ENCODE measurements at regions not wholly inside any gene's neighbourhood (a gene's known extent, or its start where the extent isn't known, plus 50 kb on each side); places are given as distances from the start of the nearest gene placed in this dataset.

DNA sequence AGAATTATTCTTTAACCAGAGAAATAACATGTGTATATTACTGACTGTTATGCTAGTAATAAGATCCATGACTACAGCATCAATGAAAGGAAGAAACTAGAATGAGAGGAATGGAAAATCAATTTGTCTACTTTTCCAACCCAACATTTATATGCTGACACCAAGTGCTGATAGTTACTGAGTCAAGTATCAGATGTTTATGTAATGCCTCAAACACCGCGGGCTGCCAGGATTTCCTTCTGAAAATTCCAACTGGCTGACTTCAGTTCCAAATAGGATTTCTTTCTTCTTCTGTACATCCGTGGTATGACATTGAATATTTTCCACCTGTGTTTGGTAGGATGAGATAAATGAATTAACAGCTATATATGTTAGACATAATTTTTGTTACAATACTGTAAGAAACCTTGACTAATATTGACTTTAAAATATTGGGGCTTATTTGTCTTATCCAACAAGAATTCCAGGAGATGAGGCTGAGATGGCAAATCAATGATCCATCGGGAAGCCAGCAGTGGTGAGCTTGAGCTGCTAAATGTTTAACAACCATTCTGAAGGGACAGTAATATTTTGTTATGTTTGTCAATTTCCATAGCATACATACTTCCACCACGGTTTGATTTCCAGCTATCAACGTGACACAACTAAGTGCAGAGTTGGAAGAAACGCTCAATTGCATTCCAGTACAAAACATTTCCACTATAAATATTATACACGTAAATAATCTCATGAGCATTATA is 435.2 kb upstream of the AUTS2 start:
- ATAC-seq (no peak), DNase-seq (no peak)
- no peaks in the 10 kb centered on the region for H3K36me3 Mint-ChIP-seq
- peaks cover 9% of the 10 kb centered on the region for H3K9me3 Mint-ChIP-seq (ENCODE audit: low read depth)
- no peak overlapping the region for H3K27ac Mint-ChIP-seq
- no peaks in the 10 kb centered on the region for H3K27me3 Mint-ChIP-seq
- CTCF ChIA-PET, result no interaction called here
- H3K4me1 Mint-ChIP-seq, result no peaks in the 10 kb centered on the region
- no peak overlapping the region for H3K4me3 Mint-ChIP-seq

DNA sequence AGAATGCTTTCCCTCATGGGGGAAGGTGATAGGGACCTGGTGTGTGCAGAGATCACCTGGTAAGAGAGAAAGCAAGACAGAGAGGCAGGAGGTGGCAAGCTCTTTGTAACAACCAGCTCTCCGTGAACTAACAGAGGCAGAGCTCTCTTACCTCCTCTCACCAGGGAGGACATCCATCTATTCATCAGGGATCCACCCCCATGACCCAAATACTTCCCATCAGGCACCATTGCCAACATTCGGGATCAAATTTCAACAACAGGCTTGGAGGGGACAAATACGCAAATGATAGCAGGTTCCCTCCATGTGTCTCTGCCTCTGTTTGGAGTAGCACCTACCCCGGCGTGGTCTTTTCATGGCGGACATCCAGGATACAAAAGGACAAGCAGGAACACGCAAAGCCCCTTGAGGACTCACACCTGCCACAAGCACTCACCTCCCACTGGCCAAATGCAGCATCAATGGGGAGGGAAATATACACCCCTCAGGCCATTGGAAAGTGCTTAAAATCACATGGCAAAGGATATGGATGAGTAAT is 431.2 kb upstream of the AUTS2 start:
- DNase-seq, result no peak
- Mint-ChIP-seq H3K27ac (no peak overlapping the region), H3K36me3 (no peaks in the 10 kb centered on the region), H3K27me3 (no peaks in the 10 kb centered on the region), H3K9me3 (ENCODE audit: low read depth) (peaks cover 9% of the 10 kb centered on the region), H3K4me3 (no peak overlapping the region), H3K4me1 (no peaks in the 10 kb centered on the region)
- CTCF ChIA-PET, result no interaction called here
- no peak for ATAC-seq

DNA sequence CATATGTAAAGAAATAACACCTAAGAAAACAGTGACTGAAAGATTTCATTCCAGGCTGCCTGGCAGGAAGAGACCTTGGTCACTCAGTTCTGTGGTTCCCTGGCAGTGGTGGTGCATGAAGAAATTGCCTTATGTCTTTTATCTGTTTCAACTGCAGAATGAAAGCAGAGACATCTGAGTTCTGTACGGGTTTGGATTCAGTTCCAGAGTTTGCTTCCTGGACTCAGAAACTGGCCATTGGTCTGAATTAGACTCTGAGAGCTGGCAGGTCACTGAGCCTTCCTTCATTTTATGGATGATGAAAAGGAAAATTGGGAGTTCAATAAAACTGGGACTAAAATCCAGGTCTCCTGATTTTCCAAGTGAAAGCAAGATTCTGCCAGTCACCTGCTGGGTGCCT is 428.9 kb upstream of the AUTS2 start:
- Mint-ChIP-seq H3K27ac (no peak overlapping the region), H3K9me3 (ENCODE audit: low read depth) (peaks cover 11% of the 10 kb centered on the region), H3K27me3 (no peaks in the 10 kb centered on the region), H3K4me3 (no peak overlapping the region), H3K36me3 (no peaks in the 10 kb centered on the region), H3K4me1 (no peaks in the 10 kb centered on the region)
- DNase-seq (no peak), ATAC-seq (no peak)
- CTCF ChIA-PET, result no interaction called here

- ATAC-seq (no peak), DNase-seq (no peak)
- Mint-ChIP-seq H3K27me3 (no peaks in the 10 kb centered on the region), H3K4me3 (no peak overlapping the region), H3K27ac (no peak overlapping the region), H3K36me3 (no peaks in the 10 kb centered on the region), H3K4me1 (no peaks in the 10 kb centered on the region), H3K9me3 (ENCODE audit: low read depth) (peaks cover 9% of the 10 kb centered on the region)
- CTCF ChIA-PET, result no interaction called here
Measured at GRCh38 chr7:69172357-69173077, 425.8 kb upstream of the AUTS2 start.

DNA sequence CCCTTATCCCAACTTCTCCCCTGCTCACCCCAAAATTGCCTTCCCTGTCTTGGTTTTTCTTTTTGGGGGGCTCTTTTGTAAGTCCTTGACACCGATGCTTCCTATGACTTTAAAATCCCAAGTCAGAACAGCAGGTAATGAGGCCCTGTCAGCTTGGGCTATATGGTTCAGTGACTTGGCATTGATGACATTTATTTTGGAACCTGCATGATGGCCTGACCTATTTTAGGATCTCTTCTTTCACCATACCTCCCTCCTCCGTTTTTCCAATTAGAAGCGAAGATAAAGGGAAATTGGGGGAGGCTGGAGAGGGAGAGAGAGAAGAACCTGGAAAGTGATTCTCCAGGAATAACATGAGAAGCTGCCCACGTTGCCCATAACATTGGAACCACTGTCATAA is 424.9 kb upstream of the AUTS2 start:
- Mint-ChIP-seq H3K27ac (no peak overlapping the region), H3K4me3 (no peak overlapping the region), H3K36me3 (no peaks in the 10 kb centered on the region), H3K9me3 (ENCODE audit: low read depth) (peaks cover 10% of the 10 kb centered on the region), H3K27me3 (no peaks in the 10 kb centered on the region), H3K4me1 (no peaks in the 10 kb centered on the region)
- DNase-seq, result no peak
- CTCF ChIA-PET, result no interaction called here
- ATAC-seq, result no peak

DNA sequence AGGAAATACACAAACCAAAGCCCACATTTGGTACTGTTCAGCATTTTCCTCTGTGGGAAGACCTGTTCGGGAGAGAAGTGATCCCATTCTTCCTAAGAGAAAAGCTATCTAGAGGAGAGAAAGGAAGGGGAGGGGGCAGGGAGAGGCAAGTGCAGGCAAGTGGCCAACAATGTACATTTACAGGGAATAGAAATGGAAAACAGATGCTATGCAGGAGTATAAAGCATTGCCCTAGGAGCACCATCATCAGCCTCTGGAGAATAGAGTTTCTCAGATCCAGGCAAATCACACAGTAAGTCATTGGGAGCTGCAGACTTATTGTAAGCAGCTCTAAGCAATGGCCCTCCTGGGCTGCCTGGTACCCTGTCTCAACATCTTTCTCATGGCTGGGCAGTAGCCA is 424.4 kb upstream of the AUTS2 start:
- Mint-ChIP-seq H3K4me1 (no peaks in the 10 kb centered on the region), H3K27me3 (no peaks in the 10 kb centered on the region), H3K36me3 (no peaks in the 10 kb centered on the region), H3K27ac (no peak overlapping the region), H3K9me3 (ENCODE audit: low read depth) (peaks cover 11% of the 10 kb centered on the region), H3K4me3 (no peak overlapping the region)
- CTCF ChIA-PET, result no interaction called here
- ATAC-seq (no peak), DNase-seq (no peak)

DNA sequence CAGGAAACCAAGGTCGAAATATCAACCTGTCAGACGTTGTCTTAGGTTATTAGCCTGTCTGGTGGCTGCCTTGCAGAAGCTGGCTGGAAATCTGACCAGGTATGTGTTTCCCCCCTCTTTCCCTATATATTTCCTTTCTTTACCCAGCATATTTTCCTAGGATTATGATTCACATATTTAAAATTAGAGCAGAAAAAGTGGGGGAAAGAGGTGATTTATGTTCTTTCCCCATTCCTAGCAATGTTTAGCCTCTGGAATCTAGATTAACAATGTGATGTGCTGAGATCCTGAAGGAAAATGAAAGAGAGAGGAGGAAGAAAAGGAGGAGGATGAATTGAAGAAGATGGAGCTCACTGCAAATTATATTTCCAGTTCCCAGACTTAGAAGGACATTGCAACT is 421.4 kb upstream of the AUTS2 start:
- ATAC-seq (no peak), DNase-seq (no peak)
- no peak overlapping the region for H3K4me3 Mint-ChIP-seq
- H3K9me3 Mint-ChIP-seq (ENCODE audit: low read depth), result peaks cover 12% of the 10 kb centered on the region
- no peak overlapping the region for H3K27ac Mint-ChIP-seq
- H3K4me1 Mint-ChIP-seq, result no peaks in the 10 kb centered on the region
- no peaks in the 10 kb centered on the region for H3K36me3 Mint-ChIP-seq
- H3K27me3 Mint-ChIP-seq, result no peaks in the 10 kb centered on the region
- CTCF ChIA-PET, result no interaction called here

- Mint-ChIP-seq H3K4me1 (no peaks in the 10 kb centered on the region), H3K36me3 (no peaks in the 10 kb centered on the region), H3K27me3 (no peaks in the 10 kb centered on the region), H3K27ac (no peak overlapping the region), H3K9me3 (ENCODE audit: low read depth) (peaks cover 12% of the 10 kb centered on the region), H3K4me3 (no peak overlapping the region)
- DNase-seq (no peak), ATAC-seq (no peak)
- CTCF ChIA-PET, result no interaction called here
Measured at GRCh38 chr7:69177461-69177861, 420.8 kb upstream of the AUTS2 start.

GRCh38 chr7:69177941-69178494 is 420.3 kb upstream of the AUTS2 start:
- H3K27me3 Mint-ChIP-seq, result no peaks in the 10 kb centered on the region
- peaks cover 8% of the 10 kb centered on the region for H3K9me3 Mint-ChIP-seq (ENCODE audit: low read depth)
- no peaks in the 10 kb centered on the region for H3K36me3 Mint-ChIP-seq
- H3K27ac Mint-ChIP-seq, result no peak overlapping the region
- no peak overlapping the region for H3K4me3 Mint-ChIP-seq
- H3K4me1 Mint-ChIP-seq, result no peaks in the 10 kb centered on the region
- CTCF ChIA-PET, result no interaction called here
- ATAC-seq, result no peak
- DNase-seq, result no peak

DNA sequence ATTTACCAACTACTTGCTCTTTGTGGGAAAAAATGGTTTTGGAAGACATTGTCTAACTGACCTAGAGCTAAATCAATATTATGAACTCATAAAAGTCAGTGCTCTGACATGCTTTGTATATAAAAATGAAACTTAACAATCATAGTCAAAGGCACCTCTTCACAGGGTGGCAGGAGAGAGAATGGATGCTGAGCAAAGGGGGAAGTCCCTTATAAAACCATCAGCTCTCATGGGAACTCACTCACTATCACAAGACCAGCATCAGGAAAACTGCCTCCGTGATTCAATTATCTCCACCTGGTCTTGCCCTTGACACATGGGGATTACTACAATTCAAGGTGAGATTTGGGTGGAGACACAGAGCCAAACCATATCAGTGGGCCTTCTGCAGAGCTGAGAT is 417.6 kb upstream of the AUTS2 start:
- Mint-ChIP-seq H3K36me3 (no peaks in the 10 kb centered on the region), H3K27ac (no peak overlapping the region), H3K27me3 (no peaks in the 10 kb centered on the region), H3K9me3 (ENCODE audit: low read depth) (peaks cover 6% of the 10 kb centered on the region), H3K4me3 (no peak overlapping the region), H3K4me1 (no peaks in the 10 kb centered on the region)
- CTCF ChIA-PET, result no interaction called here
- no peak for DNase-seq
- ATAC-seq, result no peak

- no peaks in the 10 kb centered on the region for H3K27me3 Mint-ChIP-seq
- no peaks in the 10 kb centered on the region for H3K4me1 Mint-ChIP-seq
- H3K4me3 Mint-ChIP-seq, result no peak overlapping the region
- no peaks in the 10 kb centered on the region for H3K36me3 Mint-ChIP-seq
- peaks cover 14% of the 10 kb centered on the region for H3K9me3 Mint-ChIP-seq (ENCODE audit: low read depth)
- ATAC-seq (no peak), DNase-seq (no peak)
- CTCF ChIA-PET, result no interaction called here
- H3K27ac Mint-ChIP-seq, result no peak overlapping the region
Measured at GRCh38 chr7:69182596-69183467, 415.4 kb upstream of the AUTS2 start.

DNA sequence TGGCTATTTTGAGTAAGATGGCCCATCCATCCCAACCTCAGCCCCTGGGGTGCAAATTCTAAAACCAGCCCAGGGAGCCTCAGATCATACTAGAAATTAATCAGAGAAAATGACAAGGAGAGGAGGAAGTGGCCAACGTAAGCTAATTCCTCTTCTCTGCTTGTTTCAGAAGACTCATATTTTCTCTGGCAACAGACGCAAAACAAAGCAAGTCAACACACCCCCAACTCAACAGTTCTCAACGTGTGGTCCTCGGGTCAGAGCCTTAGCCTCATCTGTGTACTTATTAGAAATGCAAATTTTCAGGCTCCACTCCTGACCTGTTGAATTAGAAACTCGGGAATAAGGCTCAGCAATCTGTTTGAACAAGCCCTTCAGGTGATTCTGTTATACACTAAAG is 413.9 kb upstream of the AUTS2 start:
- H3K4me3 Mint-ChIP-seq, result no peak overlapping the region
- no peak overlapping the region for H3K27ac Mint-ChIP-seq
- no peaks in the 10 kb centered on the region for H3K36me3 Mint-ChIP-seq
- no peaks in the 10 kb centered on the region for H3K4me1 Mint-ChIP-seq
- DNase-seq (no peak), ATAC-seq (no peak)
- no peaks in the 10 kb centered on the region for H3K27me3 Mint-ChIP-seq
- CTCF ChIA-PET, result no interaction called here
- H3K9me3 Mint-ChIP-seq (ENCODE audit: low read depth), result peaks cover 14% of the 10 kb centered on the region

DNA sequence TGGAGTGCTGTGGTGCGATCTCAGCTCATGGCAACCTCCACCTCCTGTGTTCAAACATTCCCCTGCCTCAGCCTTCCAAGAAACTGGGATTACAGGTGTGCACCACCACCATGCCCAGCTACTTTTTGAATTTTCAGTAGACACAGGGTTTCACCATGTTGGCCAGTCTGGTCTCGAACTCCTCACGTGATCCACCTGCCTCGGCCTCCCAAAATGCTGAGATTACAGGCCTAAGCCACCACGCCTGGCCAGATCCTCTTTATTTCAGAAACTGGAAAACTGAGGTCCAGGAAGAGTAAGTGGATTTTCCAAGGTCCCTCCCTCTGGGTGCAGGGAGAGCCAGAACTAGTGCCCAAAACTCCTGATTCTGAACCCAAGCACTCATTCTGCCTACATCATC is 413.1 kb upstream of the AUTS2 start:
- DNase-seq (no peak), ATAC-seq (no peak)
- H3K4me3 Mint-ChIP-seq, result no peak overlapping the region
- no peaks in the 10 kb centered on the region for H3K4me1 Mint-ChIP-seq
- H3K36me3 Mint-ChIP-seq, result no peaks in the 10 kb centered on the region
- CTCF ChIA-PET, result no interaction called here
- H3K27me3 Mint-ChIP-seq, result no peaks in the 10 kb centered on the region
- no peak overlapping the region for H3K27ac Mint-ChIP-seq
- H3K9me3 Mint-ChIP-seq (ENCODE audit: low read depth), result peaks cover 11% of the 10 kb centered on the region
